ENCODE measurements at regions not wholly inside any gene's neighbourhood (a gene's known extent, or its start where the extent isn't known, plus 50 kb on each side); places are given as distances from the start of the nearest gene placed in this dataset.

DNA sequence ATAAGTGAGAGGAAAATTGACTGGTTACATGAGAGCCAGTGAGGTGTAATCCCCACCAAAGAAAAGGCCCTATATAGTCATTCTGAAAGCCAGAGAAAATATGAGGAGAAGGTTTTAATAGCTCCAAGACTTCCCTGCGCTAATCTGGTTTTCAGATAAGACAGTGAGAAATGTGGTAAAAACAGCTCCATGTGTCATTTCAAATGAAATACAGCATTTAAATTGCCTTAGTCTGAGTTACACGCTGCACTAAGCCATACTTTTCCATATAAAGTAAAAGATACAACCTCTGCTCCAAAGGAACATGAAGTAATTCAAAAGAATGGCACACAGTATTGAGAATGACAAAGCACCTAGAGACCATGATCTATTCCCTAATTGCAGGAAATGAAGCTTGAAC, 378.0 kb upstream of the PDE4D start:
- TF ChIP-seq, protein P1, sequence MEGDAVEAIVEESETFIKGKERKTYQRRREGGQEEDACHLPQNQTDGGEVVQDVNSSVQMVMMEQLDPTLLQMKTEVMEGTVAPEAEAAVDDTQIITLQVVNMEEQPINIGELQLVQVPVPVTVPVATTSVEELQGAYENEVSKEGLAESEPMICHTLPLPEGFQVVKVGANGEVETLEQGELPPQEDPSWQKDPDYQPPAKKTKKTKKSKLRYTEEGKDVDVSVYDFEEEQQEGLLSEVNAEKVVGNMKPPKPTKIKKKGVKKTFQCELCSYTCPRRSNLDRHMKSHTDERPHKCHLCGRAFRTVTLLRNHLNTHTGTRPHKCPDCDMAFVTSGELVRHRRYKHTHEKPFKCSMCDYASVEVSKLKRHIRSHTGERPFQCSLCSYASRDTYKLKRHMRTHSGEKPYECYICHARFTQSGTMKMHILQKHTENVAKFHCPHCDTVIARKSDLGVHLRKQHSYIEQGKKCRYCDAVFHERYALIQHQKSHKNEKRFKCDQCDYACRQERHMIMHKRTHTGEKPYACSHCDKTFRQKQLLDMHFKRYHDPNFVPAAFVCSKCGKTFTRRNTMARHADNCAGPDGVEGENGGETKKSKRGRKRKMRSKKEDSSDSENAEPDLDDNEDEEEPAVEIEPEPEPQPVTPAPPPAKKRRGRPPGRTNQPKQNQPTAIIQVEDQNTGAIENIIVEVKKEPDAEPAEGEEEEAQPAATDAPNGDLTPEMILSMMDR (IDR thresholded peaks at IDR 0.05): no peak
- TF ChIP-seq POLR2A (IDR thresholded peaks at IDR 0.05) (no peak), POLR2AphosphoS5 (IDR thresholded peaks at IDR 0.05) (no peak), EP300 (IDR thresholded peaks at IDR 0.05; ENCODE audit: low read depth) (no peak)

Data from transverse colon (tissue), 4 donors.